Brain pericyte (primary cell): ENCODE measurements at regions not wholly inside any gene's neighbourhood (a gene's known extent, or its start where the extent isn't known, plus 50 kb on each side); places are given as distances from the start of the nearest gene placed in this dataset.
"Not testable (repeated sequence)": the region's sequence is repeated elsewhere in the genome, so short reads cannot be mapped to it uniquely, and the experiment has no call there.

Experiments
- DNase-seq: peaks from one replicate; pipeline ENCODE4 v3.0.0-alpha.2; 2012; ENCODE audit warnings: low read depth, low spot score

DNA sequence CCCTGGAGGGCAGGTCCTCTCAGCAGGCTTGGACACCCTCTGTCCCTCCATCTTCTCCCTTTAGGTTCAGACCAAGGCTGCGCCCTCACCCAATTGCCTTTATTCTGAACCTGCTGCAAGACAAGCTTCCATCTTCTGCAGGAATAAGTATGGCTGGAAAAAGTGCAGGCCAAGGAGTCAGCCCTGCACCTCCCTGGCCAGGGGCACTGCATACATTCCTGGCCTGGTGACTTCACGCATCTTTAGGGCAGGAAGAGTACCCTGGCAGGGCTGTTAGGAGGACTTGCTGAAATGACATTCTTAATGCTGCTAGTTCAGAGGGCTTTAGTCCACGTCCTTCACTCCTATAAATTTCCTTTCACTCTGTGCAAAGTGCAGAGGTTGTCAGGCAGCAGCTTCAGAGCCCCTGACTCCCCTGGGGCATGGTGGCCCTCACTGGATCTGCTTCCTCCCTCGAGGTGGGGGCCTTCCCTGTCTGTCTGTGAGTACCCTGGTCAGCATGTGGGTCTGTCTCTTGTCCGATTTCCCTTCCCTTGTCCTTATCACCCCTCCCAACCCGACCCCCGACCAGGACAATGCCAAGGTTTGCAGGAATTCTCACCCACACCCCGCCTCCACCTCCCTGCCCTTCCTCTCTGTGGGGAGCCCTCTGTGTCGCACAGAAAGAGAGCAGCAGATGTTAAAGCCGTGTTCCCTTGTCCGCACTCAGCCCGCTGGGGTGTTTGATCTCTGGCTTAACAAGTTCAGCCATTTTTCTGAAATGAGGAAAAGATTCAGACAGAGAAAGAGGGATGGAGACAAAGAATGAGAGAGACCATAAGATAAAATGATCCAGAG, 124.5 kb upstream of the SYT13 start:
- no peak for DNase-seq

DNA sequence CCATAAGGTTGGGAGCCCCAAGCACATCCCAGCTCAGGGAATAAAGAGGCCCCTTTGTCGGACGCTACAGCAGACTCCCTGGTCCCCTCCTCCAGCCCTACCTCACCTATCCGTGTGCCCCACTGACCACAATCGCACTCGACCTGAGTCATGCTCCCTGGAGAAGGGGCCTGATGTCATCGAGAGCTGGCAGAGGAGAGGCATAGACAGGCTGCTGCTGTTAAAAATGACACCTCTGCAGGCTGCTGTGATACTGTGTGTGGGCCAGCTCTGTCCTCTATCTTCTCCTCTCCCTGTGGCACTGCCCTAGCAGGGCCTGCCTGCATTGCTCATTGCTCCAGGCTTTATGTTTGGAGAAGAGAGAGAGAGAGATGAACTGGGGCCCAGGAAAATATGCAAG, 123.4 kb upstream of the SYT13 start:
- no peak for DNase-seq

DNA sequence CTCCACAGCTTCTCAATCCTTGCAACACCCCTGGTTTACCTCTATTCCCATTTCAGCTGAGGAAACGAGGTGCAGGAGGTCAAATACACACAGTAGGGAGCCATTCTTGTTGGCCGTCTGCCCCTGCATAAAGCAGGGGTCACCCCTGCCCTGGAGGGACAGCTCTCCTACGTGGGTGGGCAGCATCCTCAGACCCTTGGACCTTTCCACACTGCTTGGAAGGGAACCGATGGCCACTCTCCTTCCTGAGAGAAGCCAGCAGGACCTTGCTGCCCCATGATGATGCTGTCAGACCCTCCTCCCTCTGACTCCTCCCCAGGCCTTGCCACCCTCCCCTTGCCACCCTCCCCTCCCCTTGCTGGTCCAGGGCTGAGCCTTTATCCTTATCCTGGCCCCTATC, 121.1 kb upstream of the SYT13 start:
- no peak for DNase-seq

- no peak for DNase-seq
Observed at GRCh38 chr11:45405916-45406670, 120.0 kb upstream of the SYT13 start.

DNA sequence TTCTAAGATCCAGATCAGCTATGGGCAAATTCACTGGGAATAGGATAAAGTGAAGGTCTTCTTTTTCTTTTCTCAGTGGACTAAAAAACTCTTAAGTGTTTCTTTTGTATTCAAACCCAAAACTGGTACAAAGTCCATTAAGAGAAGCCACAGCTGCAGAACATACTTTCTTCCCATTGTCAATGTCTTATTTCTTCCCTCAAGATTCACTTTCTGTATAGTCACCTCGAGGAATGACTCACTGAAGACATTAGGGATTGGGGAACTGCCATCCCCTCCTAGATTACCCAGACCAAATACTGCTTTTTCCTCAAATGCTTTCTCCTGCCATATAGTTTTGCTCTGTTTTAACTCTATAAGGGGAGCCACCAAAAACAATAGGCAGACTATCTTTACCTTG, 117.4 kb upstream of the SYT13 start:
- DNase-seq = not testable (repeated sequence)

DNA sequence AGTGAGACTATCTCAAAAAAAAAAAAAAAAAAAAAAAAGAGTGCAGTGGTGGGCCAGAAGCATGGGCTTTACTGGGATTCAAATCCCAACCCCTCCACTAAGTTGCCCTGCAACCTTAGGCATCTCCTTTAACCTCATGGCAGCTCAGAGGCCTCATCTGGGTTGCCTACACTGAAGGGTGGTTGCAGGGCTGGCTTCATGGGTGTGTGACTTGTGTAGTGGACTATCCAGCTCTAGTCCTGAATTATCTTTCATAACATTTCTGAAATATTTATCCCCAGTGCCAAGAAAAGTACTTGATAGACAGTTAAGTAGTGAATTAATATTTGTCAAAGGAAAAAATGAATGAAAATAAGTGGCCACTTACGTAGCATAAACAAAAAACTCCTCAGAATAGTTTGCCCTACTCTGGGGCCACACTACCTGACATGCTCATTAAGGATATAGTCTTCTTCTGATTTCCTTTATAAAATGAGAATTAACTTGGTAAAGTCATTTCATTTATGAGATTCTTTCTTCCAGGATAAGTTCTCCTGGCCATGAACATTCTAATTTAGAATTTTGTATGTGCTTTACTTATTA, 116.0 kb upstream of the SYT13 start:
- no peak for DNase-seq

GRCh38 chr11:45400591-45400990, 114.5 kb upstream of the SYT13 start:
- no peak for DNase-seq

GRCh38 chr11:45399166-45399565, 113.0 kb upstream of the SYT13 start:
- no peak for DNase-seq

DNA sequence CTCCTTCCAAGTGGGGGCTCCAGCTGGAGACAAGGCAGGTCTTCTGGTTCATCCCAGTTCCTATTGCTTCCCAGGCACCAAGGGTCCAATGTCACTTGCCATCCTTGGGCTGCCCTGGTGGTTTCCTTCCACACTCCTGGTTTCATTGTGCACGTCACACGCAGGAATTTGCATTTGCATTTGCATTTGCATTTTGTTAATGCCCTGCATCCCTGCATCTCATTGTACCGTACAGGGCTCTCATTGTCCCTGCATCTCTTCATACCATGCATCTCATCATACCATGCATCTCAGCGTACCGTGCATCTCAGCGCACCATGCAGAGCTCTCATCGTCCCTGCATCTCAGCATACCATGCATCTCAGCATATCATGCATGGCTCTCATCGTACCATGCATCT, 112.2 kb upstream of the SYT13 start:
- no peak for DNase-seq

GRCh38 chr11:45396394-45396793, 110.3 kb upstream of the SYT13 start:
- no peak for DNase-seq

- no peak for DNase-seq
Observed at GRCh38 chr11:45395947-45396346, 109.8 kb upstream of the SYT13 start.

DNA sequence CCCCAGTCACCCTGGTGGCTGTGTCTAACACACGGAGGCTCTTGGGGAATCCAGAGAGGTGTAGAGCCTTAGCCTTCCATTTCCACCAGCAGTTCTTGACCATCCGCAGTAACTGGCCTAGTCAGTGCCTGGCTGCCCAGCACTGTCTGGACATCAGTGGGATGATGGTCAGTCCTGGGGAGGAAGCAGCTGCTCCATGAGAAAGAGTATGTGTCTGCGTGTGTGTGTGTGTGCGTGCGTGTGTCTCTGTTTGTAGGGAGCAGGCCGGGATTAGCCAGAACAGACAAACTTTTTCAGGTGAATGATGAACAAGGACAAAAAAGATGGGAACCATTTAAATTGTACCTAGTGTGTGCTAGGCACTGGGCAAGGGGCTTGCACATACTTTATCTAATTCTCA, 109.3 kb upstream of the SYT13 start:
- no peak for DNase-seq

DNA sequence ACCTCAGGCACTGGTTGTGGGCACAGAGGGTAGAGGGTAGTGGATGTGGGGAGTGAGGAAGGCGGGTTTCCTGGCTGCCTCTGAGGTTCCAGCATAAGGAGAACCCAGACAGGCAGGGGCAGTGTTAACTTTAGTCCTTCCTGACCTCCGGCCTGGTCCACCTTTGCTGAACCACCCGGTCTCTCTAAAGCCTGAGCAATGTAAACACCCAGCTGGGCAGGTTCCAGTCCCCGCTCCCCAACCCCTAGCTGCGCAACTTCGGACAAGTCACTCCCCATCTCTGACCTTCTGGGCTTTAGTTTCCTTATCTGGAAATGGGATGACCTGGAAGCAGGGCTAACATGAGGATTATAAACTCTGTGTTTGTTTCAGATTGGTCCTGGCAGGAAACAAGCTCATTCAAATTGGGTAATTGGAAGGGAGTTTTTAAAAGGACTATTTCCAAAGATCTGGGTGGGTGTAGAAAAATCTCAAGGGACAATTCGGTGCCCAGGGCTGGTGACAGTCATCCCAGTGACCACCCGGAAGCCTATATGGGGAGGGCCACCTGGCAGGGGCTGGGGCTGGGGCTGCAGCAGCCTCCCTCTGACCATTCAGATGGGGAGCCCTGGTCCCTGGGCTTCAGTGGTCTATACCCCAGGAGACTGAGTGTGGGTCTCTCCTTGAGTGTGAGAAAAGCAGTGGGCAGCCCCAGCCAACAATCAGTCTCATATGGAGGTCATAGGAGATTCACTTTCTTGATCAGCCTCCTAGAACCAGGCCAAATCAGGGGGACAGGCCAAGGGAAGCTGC, 108.3 kb upstream of the SYT13 start:
- DNase-seq = no peak

DNA sequence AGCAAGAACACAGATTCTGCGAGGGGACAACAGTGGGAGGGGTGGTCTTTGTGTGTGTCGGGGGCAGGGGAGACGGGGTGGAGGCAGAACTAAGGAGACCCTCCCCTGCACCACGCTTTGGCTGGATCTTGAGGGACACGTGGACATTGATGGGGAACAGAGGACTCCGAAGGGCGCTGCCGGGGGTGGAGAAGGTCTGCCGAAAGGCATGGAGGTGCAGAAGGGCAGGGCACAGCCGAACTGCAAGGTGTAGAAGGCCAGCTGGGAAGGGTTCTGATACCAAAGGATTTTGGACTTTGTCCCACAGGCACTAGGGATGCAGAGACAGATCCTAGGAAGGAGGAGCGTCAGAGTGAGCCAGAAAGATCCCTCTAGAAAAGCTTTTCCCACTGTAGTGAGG, 107.7 kb upstream of the SYT13 start:
- no peak for DNase-seq

DNA sequence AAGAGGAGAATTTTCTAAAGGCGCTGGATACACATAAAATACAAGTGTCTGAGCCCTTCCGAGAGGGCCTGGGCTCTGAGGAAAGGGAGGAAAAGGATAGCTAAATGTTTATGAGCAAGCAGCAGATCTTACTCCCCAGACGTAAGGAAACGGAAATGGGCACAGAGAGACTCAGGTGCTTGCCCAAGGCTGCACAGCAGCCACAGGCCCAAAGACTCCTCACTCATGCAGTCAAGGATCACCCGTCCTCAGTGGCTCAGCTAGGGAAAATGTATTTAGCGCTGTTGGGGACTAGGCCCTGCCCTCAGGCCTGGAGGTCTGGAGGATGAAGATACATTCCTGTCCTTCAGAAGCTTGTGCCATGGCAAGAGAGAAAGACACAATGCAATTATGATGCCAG, 107.2 kb upstream of the SYT13 start:
- no peak for DNase-seq

DNA sequence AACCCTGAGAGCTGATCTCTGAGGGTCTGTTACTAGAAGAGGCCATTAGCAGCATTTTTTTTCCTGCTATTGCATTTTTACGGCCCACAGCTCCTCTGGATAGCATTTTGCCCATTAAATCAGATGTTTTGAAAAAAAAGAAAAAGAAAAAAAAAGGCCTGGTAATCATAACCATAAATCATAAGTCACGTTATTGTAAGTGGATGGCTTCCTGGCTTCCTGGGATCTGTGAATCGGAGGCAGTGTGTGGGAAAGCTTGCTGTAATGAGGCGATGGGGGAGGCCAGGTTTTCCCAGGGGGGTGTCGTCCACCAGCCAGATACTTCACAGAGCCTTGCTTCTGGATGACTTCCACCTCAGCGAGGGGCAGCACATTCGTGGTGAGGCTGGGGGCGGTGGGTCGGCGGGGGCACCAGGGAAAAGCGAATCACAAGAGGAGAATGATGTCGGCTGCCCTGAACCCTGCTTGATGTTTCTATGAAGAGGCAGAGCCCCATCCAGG, 106.5 kb upstream of the SYT13 start:
- no peak for DNase-seq

- DNase-seq = no peak
Observed at GRCh38 chr11:45392154-45392553, 106.0 kb upstream of the SYT13 start.

DNA sequence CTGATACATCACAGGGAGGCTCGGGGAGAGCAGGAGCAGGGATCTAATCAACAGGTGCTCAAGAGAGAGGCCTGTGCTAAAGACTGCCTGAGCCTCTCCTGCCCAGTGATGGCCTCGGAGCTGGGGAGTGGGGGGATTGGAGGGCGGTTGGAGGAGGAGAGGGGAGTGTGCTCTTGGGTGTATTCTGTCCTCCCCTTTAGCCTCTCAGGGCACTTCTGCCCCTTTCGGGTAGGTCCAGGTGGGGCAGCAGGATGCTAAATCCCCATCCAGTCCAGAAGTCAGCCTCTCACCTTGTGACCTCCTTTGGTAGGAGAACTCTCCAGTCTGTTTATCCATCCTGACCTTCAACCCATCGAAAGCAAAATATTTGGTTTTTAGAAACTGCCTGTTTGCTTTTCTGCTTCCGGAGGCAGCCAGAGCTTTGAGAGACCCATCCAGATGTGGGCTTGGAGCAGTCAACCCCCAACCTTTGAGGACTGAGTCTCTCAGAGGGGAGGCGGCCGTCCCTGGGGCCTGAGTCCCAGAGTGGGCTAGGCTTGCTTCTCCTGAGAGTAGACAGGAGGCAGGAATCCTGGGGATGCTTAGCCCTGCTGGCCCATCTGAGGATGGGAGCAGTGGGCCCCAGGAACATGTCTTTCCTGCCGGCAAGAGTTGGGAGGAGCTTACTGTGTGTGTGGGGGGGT, 105.2 kb upstream of the SYT13 start:
- no peak for DNase-seq

- peak; percentile 29 for DNase-seq
Observed at GRCh38 chr11:45390407-45390806, 104.3 kb upstream of the SYT13 start.

DNA sequence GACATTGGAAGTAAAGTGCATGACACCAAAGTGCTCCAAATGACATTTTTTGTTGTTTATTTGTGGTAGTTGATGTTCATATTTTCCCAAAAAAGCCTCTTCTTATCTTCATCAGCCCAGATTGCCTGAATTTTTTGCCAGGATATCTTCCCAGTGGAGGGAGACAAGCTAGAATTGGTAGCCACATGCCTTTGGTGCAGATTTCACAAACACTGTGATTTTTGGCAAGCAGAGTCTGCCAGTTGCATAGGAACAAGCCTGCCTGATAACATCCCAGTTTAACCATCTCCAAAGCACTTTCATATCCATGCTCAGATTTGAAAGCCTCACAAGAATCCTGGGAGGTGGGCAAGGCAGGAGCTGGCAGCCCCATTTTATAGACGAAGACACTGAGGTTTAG, 102.3 kb upstream of the SYT13 start:
- DNase-seq = no peak

GRCh38 chr11:45387885-45388284, 101.7 kb upstream of the SYT13 start:
- DNase-seq = not testable (repeated sequence)
